ENCODE measurements at regions not wholly inside any gene's neighbourhood (a gene's known extent, or its start where the extent isn't known, plus 50 kb on each side); places are given as distances from the start of the nearest gene placed in this dataset.

- Histone ChIP-seq H3K9me3 (ENCODE audit: low read length) (no peaks in the 10 kb centered on the region), H3K9ac (ENCODE audit: low read length) (no peak overlapping the region), H3K79me2 (ENCODE audit: insufficient read depth, low read length) (no peaks in the 10 kb centered on the region), H3F3A (ENCODE audit: insufficient read depth, low read length) (no peaks in the 10 kb centered on the region), H2AFZ (ENCODE audit: low read length) (no peak overlapping the region), H3K4me2 (ENCODE audit: low read length) (no peak overlapping the region), H3K9me2 (ENCODE audit: low read depth, low read length) (no peaks in the 10 kb centered on the region), H3K4me3 (ENCODE audit: low read depth, low read length, poor library complexity, severe bottlenecking) (no peak overlapping the region), H4K20me1 (ENCODE audit: insufficient read depth, low read length) (no peaks in the 10 kb centered on the region), H3K4me1 (ENCODE audit: insufficient read depth, low read length, severe bottlenecking) (no peaks in the 10 kb centered on the region), H3K27ac (ENCODE audit: low read depth, low read length, poor library complexity, severe bottlenecking) (no peak overlapping the region), H3K36me3 (ENCODE audit: insufficient read depth, low read length) (no peaks in the 10 kb centered on the region), H3K27me3 (ENCODE audit: insufficient read depth, low read length) (no peaks in the 10 kb centered on the region)
- TF ChIP-seq CTCF (IDR thresholded peaks at IDR 0.05; ENCODE audit: low read length) (no peak), EZH2 (IDR thresholded peaks at IDR 0.05; ENCODE audit: borderline replicate concordance, low read length) (no peak)
Measured at GRCh38 chr5:72612810-72613209, 105.6 kb upstream of the ZNF366 start.

- H3K4me2 ChIP-seq (ENCODE audit: low read length): no peak overlapping the region
Measured at GRCh38 chr5:72611118-72611730, 104.0 kb upstream of the ZNF366 start.

DNA sequence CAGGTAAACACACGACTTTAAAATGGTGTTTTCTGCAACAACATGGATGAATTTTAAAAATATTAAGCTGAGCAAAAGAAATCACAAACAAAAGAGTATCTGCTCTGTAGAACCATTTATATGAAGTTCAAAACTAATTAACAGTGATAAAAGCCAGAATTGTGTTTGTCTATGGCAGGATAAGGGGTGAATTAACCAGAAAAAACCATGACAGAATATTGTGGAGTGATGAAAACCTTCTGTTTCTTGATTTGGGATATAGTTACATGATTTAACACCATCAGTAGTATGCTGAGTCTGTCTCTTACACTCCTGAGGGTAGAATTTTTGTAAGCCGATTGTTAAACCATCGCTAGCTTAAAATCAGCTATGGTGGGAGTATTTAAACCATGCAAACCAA, 101.7 kb upstream of the ZNF366 start:
- H3K27me3 ChIP-seq (ENCODE audit: insufficient read depth, low read length): no peaks in the 10 kb centered on the region
- no peak overlapping the region for H3K4me3 ChIP-seq (ENCODE audit: low read depth, low read length, poor library complexity, severe bottlenecking)
- no peaks in the 10 kb centered on the region for H3K4me1 ChIP-seq (ENCODE audit: insufficient read depth, low read length, severe bottlenecking)
- no peaks in the 10 kb centered on the region for H4K20me1 ChIP-seq (ENCODE audit: insufficient read depth, low read length)
- H3K36me3 ChIP-seq (ENCODE audit: insufficient read depth, low read length): no peaks in the 10 kb centered on the region
- no peak overlapping the region for H2AFZ ChIP-seq (ENCODE audit: low read length)
- H3K4me2 ChIP-seq (ENCODE audit: low read length): no peak overlapping the region
- H3K9ac ChIP-seq (ENCODE audit: low read length): no peak overlapping the region
- no peaks in the 10 kb centered on the region for H3K79me2 ChIP-seq (ENCODE audit: insufficient read depth, low read length)
- no peaks in the 10 kb centered on the region for H3K9me2 ChIP-seq (ENCODE audit: low read depth, low read length)
- no peak overlapping the region for H3K27ac ChIP-seq (ENCODE audit: low read depth, low read length, poor library complexity, severe bottlenecking)
- TF ChIP-seq EZH2 (IDR thresholded peaks at IDR 0.05; ENCODE audit: borderline replicate concordance, low read length): no peak
- TF ChIP-seq CTCF (IDR thresholded peaks at IDR 0.05; ENCODE audit: low read length): no peak
- H3K9me3 ChIP-seq (ENCODE audit: low read length): no peaks in the 10 kb centered on the region
- no peaks in the 10 kb centered on the region for H3F3A ChIP-seq (ENCODE audit: insufficient read depth, low read length)

More at GRCh38 chr5:72611118-72611730, 104.0 kb upstream of the ZNF366 start:
- Histone ChIP-seq H3K9me3 (ENCODE audit: low read length) (no peaks in the 10 kb centered on the region), H3K9ac (ENCODE audit: low read length) (no peak overlapping the region), H2AFZ (ENCODE audit: low read length) (no peak overlapping the region), H3K27me3 (ENCODE audit: insufficient read depth, low read length) (no peaks in the 10 kb centered on the region), H3K36me3 (ENCODE audit: insufficient read depth, low read length) (no peaks in the 10 kb centered on the region), H3K4me1 (ENCODE audit: insufficient read depth, low read length, severe bottlenecking) (no peaks in the 10 kb centered on the region), H3F3A (ENCODE audit: insufficient read depth, low read length) (no peaks in the 10 kb centered on the region), H4K20me1 (ENCODE audit: insufficient read depth, low read length) (no peaks in the 10 kb centered on the region), H3K27ac (ENCODE audit: low read depth, low read length, poor library complexity, severe bottlenecking) (no peak overlapping the region), H3K4me3 (ENCODE audit: low read depth, low read length, poor library complexity, severe bottlenecking) (no peak overlapping the region), H3K79me2 (ENCODE audit: insufficient read depth, low read length) (no peaks in the 10 kb centered on the region), H3K9me2 (ENCODE audit: low read depth, low read length) (no peaks in the 10 kb centered on the region)
- no peak for TF ChIP-seq EZH2 (IDR thresholded peaks at IDR 0.05; ENCODE audit: borderline replicate concordance, low read length)
- TF ChIP-seq CTCF (IDR thresholded peaks at IDR 0.05; ENCODE audit: low read length): peak; percentile 92

Data from OCI-LY1 (cell line).